ENCODE measurements at regions not wholly inside any gene's neighbourhood (a gene's known extent, or its start where the extent isn't known, plus 50 kb on each side); places are given as distances from the start of the nearest gene placed in this dataset.

DNA sequence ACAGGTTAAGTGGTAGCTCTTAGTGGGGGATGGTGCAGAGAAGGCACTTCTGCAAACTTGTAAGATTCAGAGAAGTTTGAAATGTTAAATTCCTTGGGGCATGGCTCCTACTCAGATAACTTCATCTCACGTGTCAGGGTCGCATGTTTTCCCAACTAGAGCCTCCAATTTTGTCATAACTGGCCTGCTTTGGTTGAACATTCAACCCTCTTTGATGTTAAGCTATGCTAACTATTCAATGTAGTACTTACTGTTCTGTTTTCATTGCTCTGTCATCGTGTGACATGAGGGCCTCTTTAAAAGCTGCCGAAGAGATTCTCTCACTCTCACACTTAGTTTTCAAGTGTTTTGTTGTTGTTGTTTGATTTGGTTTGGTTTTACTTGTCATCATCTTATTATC, 280.8 kb downstream of the CDH11 start:
- CTCF ChIA-PET: no interaction called here
- DNase-seq (ENCODE audit: low read depth, low spot score) (no peak), ATAC-seq (no peak), FAIRE-seq (no peak)
- intact Hi-C loops (cut with micrococcal nuclease; ENCODE audit: unreplicated experiment): no loop called here
- POLR2A ChIA-PET: no interaction called here
- RAD21 ChIA-PET (ENCODE audit: unreplicated experiment): no interaction called here
- in situ Hi-C loops (cut with MboI): no loop called here
- no peaks in the 10 kb centered on the region for H3K9me3 ChIP-seq (replicated peaks; ENCODE audit: control insufficient read depth, insufficient read depth, low read length)
- TF ChIP-seq MEF2B (IDR thresholded peaks at IDR 0.05; ENCODE audit: partially characterized antibody, poor library complexity, severe bottlenecking) (no peak), CBX5 (IDR thresholded peaks at IDR 0.05; ENCODE audit: low read depth) (no peak), TARDBP (IDR thresholded peaks at IDR 0.05; ENCODE audit: borderline replicate concordance) (no peak), NFYB (IDR thresholded peaks at IDR 0.05; ENCODE audit: insufficient read depth, low read depth, low read length) (no peak)
- H2AFZ ChIP-seq (ENCODE audit: control insufficient read depth, low read depth, low read length): no peak overlapping the region
- H3K9ac ChIP-seq (ENCODE audit: control insufficient read depth, insufficient read depth, low read length): no peak overlapping the region
- no peaks in the 10 kb centered on the region for H3K27me3 ChIP-seq (replicated peaks in 1 of 2; ENCODE audit: control insufficient read depth in 2 of 2, insufficient read depth in 2 of 2, low read length in 1 of 2)
- no peaks in the 10 kb centered on the region for H3K4me1 ChIP-seq (ENCODE audit: control insufficient read depth, insufficient read depth, low read length)
- H4K20me1 ChIP-seq (ENCODE audit: control insufficient read depth, insufficient read depth): no peaks in the 10 kb centered on the region
- no peaks in the 10 kb centered on the region for H3K36me3 ChIP-seq (ENCODE audit: control insufficient read depth in 2 of 2, insufficient read depth in 2 of 2, low read length in 1 of 2)
- H3K79me2 ChIP-seq (ENCODE audit: control insufficient read depth, insufficient read depth, low read length): no peaks in the 10 kb centered on the region
- no peak overlapping the region for H3K4me3 ChIP-seq
- WGBS (ENCODE audit: insufficient coverage, insufficient replicate concordance, low lambda C conversion rate, missing lambda C conversion rate): 5% methylated on average over 4 of the region's 4 CpGs
- SMC1A ChIA-PET (ENCODE audit: uncharacterized antibody, unreplicated experiment): no interaction called here
- no peak overlapping the region for H3K4me2 ChIP-seq (ENCODE audit: control insufficient read depth, insufficient read depth)
- BruUV-seq (replicated peaks): no TSS peak
- no peak overlapping the region for H3K27ac ChIP-seq (ENCODE audit: control insufficient read depth, insufficient read depth)

GRCh38 chr16:64830653-64831052, 291.2 kb downstream of the CDH11 start:
- WGBS (ENCODE audit: insufficient coverage, insufficient replicate concordance, low lambda C conversion rate, missing lambda C conversion rate): 49% methylated on average over 2 of the region's 2 CpGs
- TF ChIP-seq ASH2L (IDR thresholded peaks at IDR 0.05; ENCODE audit: borderline replicate concordance, low read depth) (no peak), BACH1 (IDR thresholded peaks at IDR 0.05; ENCODE audit: borderline replicate concordance) (no peak), ZNF622 (IDR thresholded peaks at IDR 0.05) (no peak), ZNF592 (IDR thresholded peaks at IDR 0.05) (no peak), ZNF217 (IDR thresholded peaks at IDR 0.05) (no peak), MLLT1 (IDR thresholded peaks at IDR 0.05) (no peak), SP1 (IDR thresholded peaks at IDR 0.05; ENCODE audit: low read depth, low read length) (no peak)
- TF ChIP-seq, protein P1, sequence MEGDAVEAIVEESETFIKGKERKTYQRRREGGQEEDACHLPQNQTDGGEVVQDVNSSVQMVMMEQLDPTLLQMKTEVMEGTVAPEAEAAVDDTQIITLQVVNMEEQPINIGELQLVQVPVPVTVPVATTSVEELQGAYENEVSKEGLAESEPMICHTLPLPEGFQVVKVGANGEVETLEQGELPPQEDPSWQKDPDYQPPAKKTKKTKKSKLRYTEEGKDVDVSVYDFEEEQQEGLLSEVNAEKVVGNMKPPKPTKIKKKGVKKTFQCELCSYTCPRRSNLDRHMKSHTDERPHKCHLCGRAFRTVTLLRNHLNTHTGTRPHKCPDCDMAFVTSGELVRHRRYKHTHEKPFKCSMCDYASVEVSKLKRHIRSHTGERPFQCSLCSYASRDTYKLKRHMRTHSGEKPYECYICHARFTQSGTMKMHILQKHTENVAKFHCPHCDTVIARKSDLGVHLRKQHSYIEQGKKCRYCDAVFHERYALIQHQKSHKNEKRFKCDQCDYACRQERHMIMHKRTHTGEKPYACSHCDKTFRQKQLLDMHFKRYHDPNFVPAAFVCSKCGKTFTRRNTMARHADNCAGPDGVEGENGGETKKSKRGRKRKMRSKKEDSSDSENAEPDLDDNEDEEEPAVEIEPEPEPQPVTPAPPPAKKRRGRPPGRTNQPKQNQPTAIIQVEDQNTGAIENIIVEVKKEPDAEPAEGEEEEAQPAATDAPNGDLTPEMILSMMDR (IDR thresholded peaks at IDR 0.05 in 2 of 3, conservative IDR thresholded peaks at IDR 0.05 in 1 of 3; ENCODE audit: control insufficient read depth in 2 of 3, extremely low read depth in 1 of 3, insufficient read depth in 1 of 3, low read depth in 3 of 3, low read length in 3 of 3): no peak

More at GRCh38 chr16:64830653-64831052, 291.2 kb downstream of the CDH11 start:
- no peak for DNase-seq (ENCODE audit: low read depth, low spot score)
- no peak overlapping the region for H3K4me2 ChIP-seq (ENCODE audit: control insufficient read depth, insufficient read depth)
- intact Hi-C loops (cut with micrococcal nuclease; ENCODE audit: unreplicated experiment): no loop called here
- H3K9ac ChIP-seq (ENCODE audit: control insufficient read depth, insufficient read depth, low read length): no peak overlapping the region
- H2AFZ ChIP-seq (ENCODE audit: control insufficient read depth, low read depth, low read length): no peak overlapping the region
- SMC1A ChIA-PET (ENCODE audit: uncharacterized antibody, unreplicated experiment): no interaction called here
- RAD21 ChIA-PET (ENCODE audit: unreplicated experiment): no interaction called here
- no peak for FAIRE-seq
- BruUV-seq (replicated peaks): no TSS peak
- no peak overlapping the region for H3K4me3 ChIP-seq
- POLR2A ChIA-PET: no interaction called here
- no peaks in the 10 kb centered on the region for H3K27me3 ChIP-seq (replicated peaks in 1 of 2; ENCODE audit: control insufficient read depth in 2 of 2, insufficient read depth in 2 of 2, low read length in 1 of 2)
- H4K20me1 ChIP-seq (ENCODE audit: control insufficient read depth, insufficient read depth): no peaks in the 10 kb centered on the region
- no peaks in the 10 kb centered on the region for H3K4me1 ChIP-seq (ENCODE audit: control insufficient read depth, insufficient read depth, low read length)
- H3K36me3 ChIP-seq (ENCODE audit: control insufficient read depth in 2 of 2, insufficient read depth in 2 of 2, low read length in 1 of 2): no peaks in the 10 kb centered on the region
- in situ Hi-C loops (cut with MboI): no loop called here
- no peak for ATAC-seq
- no peaks in the 10 kb centered on the region for H3K9me3 ChIP-seq (replicated peaks; ENCODE audit: control insufficient read depth, insufficient read depth, low read length)
- CTCF ChIA-PET: no interaction called here
- H3K27ac ChIP-seq (ENCODE audit: control insufficient read depth, insufficient read depth): no peak overlapping the region
- H3K79me2 ChIP-seq (ENCODE audit: control insufficient read depth, insufficient read depth, low read length): no peaks in the 10 kb centered on the region
